Mesenchymal stem cell (in vitro differentiated cells and primary cell): ENCODE measurements at regions not wholly inside any gene's neighbourhood (a gene's known extent, or its start where the extent isn't known, plus 50 kb on each side); places are given as distances from the start of the nearest gene placed in this dataset.
A peak's percentile ranks its signal among the peaks of the same experiment; 100 is the strongest.

ENCODE experiments used
- DNase-seq: peaks from one replicate; pipeline ENCODE4 v3.0.0-alpha.2; 2013
- H2AFZ ChIP-seq: one replicate; pipeline ENCODE4 v1.6.1; 2013; ENCODE audit warnings: low read depth, mild to moderate bottlenecking, control low read depth, inconsistent platforms, low read length, moderate library complexity
- H2AK5ac ChIP-seq: 2 replicates; pipeline ENCODE4 v1.6.1; 2013; ENCODE audit warnings: low read length, moderate library complexity, mild to moderate bottlenecking, inconsistent platforms; ENCODE audit not compliant: severe bottlenecking
- H2BK120ac ChIP-seq: one replicate; pipeline ENCODE4 v1.6.1; 2013; ENCODE audit warnings: low read depth, mild to moderate bottlenecking, inconsistent platforms, low read length, moderate library complexity
- H2BK12ac ChIP-seq, 2 experiments: one replicate each; pipeline ENCODE4 v1.6.1; 2013; ENCODE audit warnings: inconsistent platforms in 2 of 2, low read length in 2 of 2, mild to moderate bottlenecking in 2 of 2, moderate library complexity in 2 of 2, control low read depth in 1 of 2
- H2BK15ac ChIP-seq: one replicate; pipeline ENCODE4 v1.6.1; 2013; ENCODE audit warnings: mild to moderate bottlenecking, low read depth, inconsistent platforms; ENCODE audit not compliant: poor library complexity, severe bottlenecking
- H2BK5ac ChIP-seq: 2 replicates; pipeline ENCODE4 v1.6.1; 2013; ENCODE audit warnings: low read depth, mild to moderate bottlenecking, low read length, control low read depth, inconsistent platforms; ENCODE audit not compliant: poor library complexity, severe bottlenecking
- H3K14ac ChIP-seq, 2 experiments: one replicate each; pipeline ENCODE4 v1.6.1; 2013; ENCODE audit warnings: inconsistent platforms in 2 of 2, low read length in 2 of 2, control low read depth in 1 of 2, mild to moderate bottlenecking in 1 of 2, moderate library complexity in 1 of 2
- H3K18ac ChIP-seq, 2 experiments: one replicate each; pipeline ENCODE4 v1.6.1; 2013; ENCODE audit warnings: inconsistent platforms in 2 of 2, low read length in 2 of 2, control low read depth in 1 of 2, low read depth in 1 of 2, mild to moderate bottlenecking in 1 of 2
- H3K23ac ChIP-seq, 2 experiments: one replicate each; pipeline ENCODE4 v1.6.1; 2013; ENCODE audit warnings: inconsistent platforms in 2 of 2, low read length in 2 of 2, mild to moderate bottlenecking in 2 of 2, moderate library complexity in 2 of 2, control low read depth in 1 of 2
- H3K27ac ChIP-seq: 2 replicates; pipeline ENCODE4 v1.5.1; 2013; ENCODE audit warnings: mild to moderate bottlenecking, moderate library complexity, low read length, control low read depth, inconsistent platforms; ENCODE audit not compliant: poor library complexity, severe bottlenecking
- H3K27me3 ChIP-seq, 2 experiments: 2 replicates each; pipeline versions ENCODE4 v1.6.1 to v1.7.0; 2013; ENCODE audit warnings: low read length in 2 of 2, mild to moderate bottlenecking in 2 of 2, moderate library complexity in 2 of 2, control low read depth in 1 of 2, inconsistent platforms in 1 of 2; ENCODE audit not compliant: control insufficient read depth in 1 of 2, insufficient read depth in 1 of 2
- H3K36me3 ChIP-seq, 2 experiments: 2 replicates each; pipeline versions ENCODE4 v1.6.1 to v1.7.0; 2013; ENCODE audit warnings: low read length in 2 of 2, control low read depth in 1 of 2, inconsistent platforms in 1 of 2, low read depth in 1 of 2, mild to moderate bottlenecking in 1 of 2; ENCODE audit not compliant: insufficient read depth in 2 of 2, control insufficient read depth in 1 of 2
- H3K4ac ChIP-seq, 2 experiments: one replicate each; pipeline ENCODE4 v1.6.1; 2013; ENCODE audit warnings: inconsistent platforms in 2 of 2, low read length in 2 of 2, mild to moderate bottlenecking in 2 of 2, moderate library complexity in 2 of 2, control low read depth in 1 of 2, low read depth in 1 of 2
- H3K4me1 ChIP-seq: 2 replicates; pipeline ENCODE4 v1.6.1; 2013; ENCODE audit warnings: low read depth, low read length, control low read depth; ENCODE audit not compliant: control insufficient read depth, insufficient read depth
- H3K4me2 ChIP-seq: 2 replicates; pipeline ENCODE4 v1.6.1; 2013; ENCODE audit warnings: low read length, mild to moderate bottlenecking, inconsistent platforms; ENCODE audit not compliant: poor library complexity, severe bottlenecking
- H3K4me3 ChIP-seq, 2 experiments: 2 replicates each; pipeline versions ENCODE4 v1.5.1 to v1.7.0; 2013; ENCODE audit warnings: low read length in 2 of 2, mild to moderate bottlenecking in 2 of 2, control low read depth in 1 of 2, low read depth in 1 of 2; ENCODE audit not compliant: insufficient read depth in 1 of 2
- H3K79me1 ChIP-seq: replicated peaks from 2 replicates; pipeline ENCODE4 v1.6.1; 2013; ENCODE audit warnings: mild to moderate bottlenecking, control low read depth, low read length, inconsistent platforms; ENCODE audit not compliant: poor library complexity, severe bottlenecking
- H3K9ac ChIP-seq: 2 replicates; pipeline ENCODE4 v1.7.0; 2013; ENCODE audit warnings: mild to moderate bottlenecking, low read length, moderate library complexity
- H3K9me3 ChIP-seq: 2 replicates; pipeline ENCODE4 v1.7.0; 2013; ENCODE audit warnings: mild to moderate bottlenecking, low read length; ENCODE audit not compliant: control insufficient read depth
- H4K8ac ChIP-seq: one replicate; pipeline ENCODE4 v1.6.1; 2013; ENCODE audit warnings: inconsistent platforms, mild to moderate bottlenecking, low read length, moderate library complexity
- H4K91ac ChIP-seq: one replicate; pipeline ENCODE4 v1.6.1; 2013; ENCODE audit warnings: mild to moderate bottlenecking, low read length, inconsistent platforms
- WGBS: methylation state at CpG from one replicate; pipeline ENCODE4 v1.1.7; 2013; ENCODE audit warnings: mixed read lengths; 5-methylcytosine and 5-hydroxymethylcytosine counted together

DNA sequence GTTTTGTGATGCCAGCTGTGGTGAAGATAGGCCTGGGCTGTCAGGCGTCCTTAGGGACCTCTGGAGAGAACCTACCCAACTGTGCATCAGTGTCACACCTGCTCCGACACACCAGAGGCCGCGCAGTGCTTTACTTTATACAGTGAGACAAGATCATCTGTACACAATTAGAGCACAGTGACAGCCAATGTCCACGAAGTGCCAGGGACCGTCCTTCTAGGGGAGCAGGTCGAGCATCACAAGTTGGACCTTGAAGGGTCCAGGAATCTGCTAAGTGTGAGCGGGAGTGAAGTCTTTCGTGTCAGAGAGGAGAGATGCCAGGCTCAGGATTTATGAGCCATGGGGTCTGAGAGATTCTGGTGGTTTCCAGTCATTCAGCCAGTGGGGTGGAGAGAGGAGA lies 104.2 kb downstream of the TMEM18 start:
- WGBS: 76% methylated on average over 9 of the region's 9 CpGs
- Histone ChIP-seq H3K79me1 (no peaks in the 10 kb centered on the region), H3K27me3 (no peaks in the 10 kb centered on the region), H3K18ac (no peak overlapping the region), H2BK15ac (no peak overlapping the region), H4K8ac (no peak overlapping the region), H2AK5ac (no peak overlapping the region), H3K14ac (no peak overlapping the region), H3K4me3 (no peak overlapping the region), H2BK5ac (no peak overlapping the region), H3K36me3 (no peaks in the 10 kb centered on the region), H3K4me2 (no peak overlapping the region), H2BK12ac (no peak overlapping the region), H3K9me3 (peaks cover 13% of the 10 kb centered on the region), H3K23ac (no peak overlapping the region), H2BK120ac (no peak overlapping the region), H3K27ac (no peak overlapping the region), H3K4me1 (peaks cover 2% of the 10 kb centered on the region), H3K9ac (no peak overlapping the region), H2AFZ (no peak overlapping the region), H4K91ac (no peak overlapping the region), H3K4ac (no peak overlapping the region)
- no peak for DNase-seq

DNA sequence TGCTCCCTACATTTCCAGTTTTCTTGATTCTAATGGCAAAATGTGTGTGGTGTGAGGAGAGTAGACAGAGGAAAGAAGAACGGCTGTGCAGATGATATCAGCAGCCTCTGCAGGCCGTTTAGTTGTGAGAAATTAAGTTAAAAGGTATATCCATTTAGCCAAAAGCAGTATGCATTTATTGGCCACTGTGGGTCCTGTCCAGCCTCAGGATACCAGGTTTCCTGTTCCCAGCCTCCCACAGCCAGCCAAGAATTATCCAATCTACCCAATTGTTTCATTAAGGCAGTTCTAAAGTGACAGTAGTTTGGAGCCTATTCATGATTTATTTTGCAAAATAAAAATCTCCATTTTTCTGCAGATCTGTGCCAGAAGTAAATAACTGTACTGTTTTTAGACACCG lies 107.5 kb downstream of the TMEM18 start:
- no peak overlapping the region for H2BK5ac ChIP-seq
- no peak for DNase-seq
- 71% methylated on average over 3 of the region's 3 CpGs for WGBS
- H3K18ac ChIP-seq: no peak overlapping the region
- no peak overlapping the region for H2AFZ ChIP-seq
- no peak overlapping the region for H3K27ac ChIP-seq
- peaks cover 2% of the 10 kb centered on the region for H3K4me1 ChIP-seq
- no peak overlapping the region for H3K4me2 ChIP-seq
- H3K9ac ChIP-seq: no peak overlapping the region
- H3K27me3 ChIP-seq: no peaks in the 10 kb centered on the region
- H3K23ac ChIP-seq: no peak overlapping the region
- no peaks in the 10 kb centered on the region for H3K79me1 ChIP-seq
- no peak overlapping the region for H3K14ac ChIP-seq
- H3K4ac ChIP-seq: no peak overlapping the region
- H2BK12ac ChIP-seq: no peak overlapping the region
- H2AK5ac ChIP-seq: no peak overlapping the region
- peaks cover 5% of the 10 kb centered on the region for H3K9me3 ChIP-seq
- H2BK120ac ChIP-seq: no peak overlapping the region
- no peaks in the 10 kb centered on the region for H3K36me3 ChIP-seq
- H4K8ac ChIP-seq: no peak overlapping the region
- H4K91ac ChIP-seq: no peak overlapping the region
- H2BK15ac ChIP-seq: no peak overlapping the region
- H3K4me3 ChIP-seq: no peak overlapping the region

DNA sequence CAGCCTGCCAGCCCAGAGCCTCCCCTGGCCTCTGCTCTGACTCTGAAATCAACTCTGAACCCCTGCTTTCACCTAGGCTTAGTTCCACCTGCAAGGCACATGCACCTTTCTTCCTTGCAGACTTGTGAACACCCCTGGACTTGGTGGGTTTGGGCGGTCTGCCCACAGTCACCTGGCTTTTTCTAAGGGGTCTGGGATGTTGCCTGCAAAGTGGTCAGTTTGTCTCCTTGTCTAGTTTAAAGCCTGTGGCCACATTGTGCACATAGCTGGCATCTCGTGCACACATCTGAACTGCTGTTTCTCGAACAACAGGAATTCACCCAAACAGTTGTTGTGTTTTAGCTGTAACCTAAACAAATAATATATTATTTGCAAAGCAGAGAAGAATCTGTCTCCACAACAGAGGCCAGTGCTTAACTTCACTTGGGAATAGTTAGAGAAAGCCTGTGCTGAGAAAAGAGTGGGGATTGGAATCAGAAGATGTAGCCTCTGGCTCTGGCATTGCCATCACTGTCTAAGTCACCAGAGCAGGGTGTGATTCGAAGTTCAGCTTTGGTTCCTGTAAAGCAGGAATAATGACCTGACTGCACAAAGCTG lies 108.5 kb downstream of the TMEM18 start:
- Histone ChIP-seq H3K9ac (peak overlapping the region; percentile 85), H2BK5ac (no peak overlapping the region), H3K4ac (no peak overlapping the region), H3K4me1 (peaks cover 2% of the 10 kb centered on the region), H3K36me3 (no peaks in the 10 kb centered on the region), H3K27ac (no peak overlapping the region), H2AFZ (no peak overlapping the region), H2AK5ac (no peak overlapping the region), H4K8ac (no peak overlapping the region), H2BK12ac (no peak overlapping the region), H3K14ac (no peak overlapping the region), H3K9me3 (peaks cover 5% of the 10 kb centered on the region), H2BK120ac (no peak overlapping the region), H3K4me2 (no peak overlapping the region), H3K18ac (no peak overlapping the region), H3K4me3 (peak overlapping the region in 1 of 2 experiments; percentile 75), H3K27me3 (no peaks in the 10 kb centered on the region), H4K91ac (no peak overlapping the region), H3K79me1 (no peaks in the 10 kb centered on the region), H3K23ac (no peak overlapping the region), H2BK15ac (no peak overlapping the region)
- DNase-seq: no peak
- WGBS: 52% methylated on average over 2 of the region's 4 CpGs

DNA sequence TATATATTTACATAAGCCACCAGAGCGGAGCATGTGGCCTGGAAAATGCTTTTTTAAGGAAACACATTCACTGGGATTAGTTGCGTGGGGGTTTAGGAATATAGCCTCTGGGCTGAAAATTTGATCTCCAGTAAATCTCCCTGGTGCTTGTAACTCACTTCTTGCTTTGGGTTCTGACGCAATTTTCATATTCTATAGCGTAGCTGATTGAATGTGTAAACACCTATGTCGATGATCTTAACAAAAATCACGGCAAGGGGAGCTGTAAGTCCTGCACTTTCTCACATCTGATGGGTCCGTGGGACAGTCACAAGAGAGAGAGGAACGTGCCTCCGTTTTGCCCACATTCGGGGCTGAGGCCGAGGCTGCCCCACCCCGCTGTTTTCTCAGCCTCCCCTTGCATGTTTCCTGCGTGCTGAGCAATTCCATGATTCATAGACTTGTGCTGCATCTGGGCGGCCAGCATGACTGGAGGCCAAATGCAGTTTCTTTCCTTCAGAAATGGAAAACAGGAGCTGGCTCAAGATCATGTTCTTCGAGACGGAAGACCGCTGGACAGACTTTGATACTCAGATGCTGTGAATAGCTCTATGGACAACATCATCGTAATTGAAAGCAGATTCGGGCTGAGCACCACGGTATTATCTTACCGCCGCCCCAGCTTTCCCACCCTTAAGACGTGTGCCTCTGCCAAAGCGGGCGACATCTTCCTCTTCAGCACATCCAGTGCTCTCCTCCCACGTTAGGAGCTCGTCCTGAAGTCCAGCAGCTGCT lies 109.2 kb downstream of the TMEM18 start:
- H3K27ac ChIP-seq: no peak overlapping the region
- no peak for DNase-seq
- peak overlapping the region; percentile 85 for H3K9ac ChIP-seq
- H2BK5ac ChIP-seq: no peak overlapping the region
- no peak overlapping the region for H2BK12ac ChIP-seq
- H2AK5ac ChIP-seq: no peak overlapping the region
- H3K4ac ChIP-seq: no peak overlapping the region
- H3K14ac ChIP-seq: no peak overlapping the region
- no peaks in the 10 kb centered on the region for H3K79me1 ChIP-seq
- no peaks in the 10 kb centered on the region for H3K36me3 ChIP-seq
- peaks cover 2% of the 10 kb centered on the region for H3K4me1 ChIP-seq
- no peak overlapping the region for H3K4me2 ChIP-seq
- peaks cover 5% of the 10 kb centered on the region for H3K9me3 ChIP-seq
- peak overlapping the region in 1 of 2 experiments; percentile 75 for H3K4me3 ChIP-seq
- WGBS: 82% methylated on average over 27 of the region's 27 CpGs
- H2BK15ac ChIP-seq: no peak overlapping the region
- H4K91ac ChIP-seq: no peak overlapping the region
- no peak overlapping the region for H4K8ac ChIP-seq
- H2AFZ ChIP-seq: no peak overlapping the region
- H2BK120ac ChIP-seq: no peak overlapping the region
- H3K18ac ChIP-seq: no peak overlapping the region
- H3K27me3 ChIP-seq: no peaks in the 10 kb centered on the region
- no peak overlapping the region for H3K23ac ChIP-seq
